Erythroblast (primary cell): ENCODE measurements at regions not wholly inside any gene's neighbourhood (a gene's known extent, or its start where the extent isn't known, plus 50 kb on each side); places are given as distances from the start of the nearest gene placed in this dataset.

Experiments
- DNase-seq, 2 experiments: peaks; one replicate each; lab custom pipeline; 2025; lab: John Stamatoyannopoulos, UW
- GATA1 ChIP-seq: IDR thresholded peaks from 2 replicates; pipeline ENCODE4 v1.6.1; 2011; ENCODE audit warnings: low read depth, mild to moderate bottlenecking, control low read depth, low read length, moderate library complexity
- POLR2A ChIP-seq: IDR thresholded peaks from 2 replicates; pipeline ENCODE4 v1.6.1; 2011; ENCODE audit warnings: mild to moderate bottlenecking, low read length

GRCh38 chrX:121782544-121782943 is 735.1 kb downstream of the GLUD2 start:
- no peak for TF ChIP-seq GATA1
- TF ChIP-seq POLR2A, result no peak
- DNase-seq, result no peak

DNA sequence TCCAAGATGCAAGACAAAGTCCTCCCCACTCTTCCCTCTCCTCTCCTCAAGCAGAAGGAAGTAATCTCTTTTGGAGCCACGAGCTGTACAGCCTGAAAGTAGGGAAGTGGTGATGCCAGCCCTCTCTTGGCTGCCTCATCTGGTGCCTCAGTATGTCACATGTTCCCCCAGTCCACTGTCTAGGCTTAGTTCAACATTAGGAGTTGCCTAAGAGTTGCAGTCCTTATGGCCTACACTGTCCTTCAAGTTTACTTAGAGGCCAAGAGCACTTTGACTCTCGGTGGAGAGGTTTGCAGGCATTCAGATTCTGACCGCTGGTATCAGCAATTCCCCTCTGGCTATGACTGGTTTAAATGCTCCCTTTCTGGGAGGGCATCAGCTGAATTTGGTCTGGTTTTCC is 735.6 kb downstream of the GLUD2 start:
- TF ChIP-seq POLR2A, result no peak
- no peak for TF ChIP-seq GATA1
- no peak for DNase-seq

DNA sequence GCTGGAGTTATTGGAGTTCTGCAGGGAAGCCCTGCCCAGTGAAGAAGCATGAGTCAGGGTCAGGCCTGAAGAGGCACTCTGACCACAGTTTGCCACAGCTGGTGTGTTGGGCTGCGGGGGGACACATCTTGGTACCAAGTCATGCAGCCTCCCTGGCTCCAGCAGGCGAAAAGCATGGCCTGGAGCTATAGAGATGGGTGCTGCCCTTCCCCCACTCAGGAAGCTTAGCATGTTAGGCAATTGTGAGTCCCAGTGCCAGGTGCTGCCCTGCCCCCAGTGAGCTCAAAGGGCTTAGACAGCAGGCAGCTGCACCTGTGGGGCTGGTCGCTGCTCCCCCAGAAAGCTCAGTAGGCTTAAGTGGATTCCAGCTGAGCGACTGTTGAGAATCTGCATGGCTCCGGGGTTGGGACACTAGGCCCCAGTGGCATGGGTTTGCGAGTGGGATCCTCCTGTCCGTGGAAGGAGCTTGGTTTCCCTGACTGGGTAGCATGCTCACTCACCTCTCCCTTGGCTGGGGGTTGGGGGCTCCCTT is 755.5 kb downstream of the GLUD2 start:
- no peak for DNase-seq
- TF ChIP-seq GATA1 (no peak), POLR2A (no peak)

- DNase-seq, result no peak
- TF ChIP-seq POLR2A (no peak), GATA1 (no peak)
Observed at GRCh38 chrX:121823406-121823805, 776.0 kb downstream of the GLUD2 start.

DNA sequence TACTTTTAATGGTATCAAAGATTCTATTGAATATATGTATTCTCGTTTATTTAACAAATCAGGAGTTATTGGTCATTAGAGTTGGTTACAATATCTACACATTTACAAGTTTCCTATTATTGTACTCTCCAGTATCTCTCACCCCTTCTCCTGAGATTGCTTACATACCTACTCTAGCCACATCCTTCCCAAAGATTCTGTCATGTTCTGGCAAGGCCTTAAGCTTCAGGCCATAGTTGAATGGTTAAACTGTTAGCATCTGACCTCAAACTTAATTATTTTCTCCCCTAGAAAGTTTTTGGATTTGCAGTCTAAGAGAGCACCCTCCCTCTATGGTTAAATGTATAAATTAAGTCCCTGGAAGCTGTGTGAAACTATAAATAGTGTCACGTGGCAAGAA is 784.2 kb downstream of the GLUD2 start:
- no peak for DNase-seq
- TF ChIP-seq GATA1 (no peak), POLR2A (no peak)

GRCh38 chrX:121832446-121832845 is 785.0 kb downstream of the GLUD2 start:
- no peak for DNase-seq
- TF ChIP-seq POLR2A (no peak), GATA1 (no peak)

GRCh38 chrX:121836000-121836399 is 788.6 kb downstream of the GLUD2 start:
- no peak for DNase-seq
- TF ChIP-seq POLR2A (no peak), GATA1 (no peak)

DNA sequence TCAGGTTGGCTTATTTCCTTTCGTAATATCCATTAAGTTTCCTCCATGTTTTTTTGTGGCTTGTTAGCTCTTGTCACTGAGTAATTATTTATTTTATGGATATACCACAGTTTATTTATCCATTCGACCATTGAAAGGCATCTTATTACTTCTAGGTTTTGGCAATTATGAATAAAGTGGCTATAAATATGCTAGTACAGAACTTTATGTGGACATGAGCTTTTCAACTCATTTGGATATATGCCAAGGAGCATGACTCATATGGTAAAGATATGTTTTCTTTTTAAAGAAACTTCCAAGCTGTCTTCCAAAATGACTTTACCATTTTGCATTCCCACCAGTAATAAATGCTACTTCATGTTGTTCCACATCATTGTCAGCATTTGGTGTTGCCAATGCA is 803.6 kb downstream of the GLUD2 start:
- DNase-seq, result peak in 1 of 2 experiments; percentile 0
- TF ChIP-seq POLR2A, result no peak
- TF ChIP-seq GATA1, result no peak

- TF ChIP-seq GATA1, result no peak
- no peak for TF ChIP-seq POLR2A
- no peak for DNase-seq
Observed at GRCh38 chrX:121853762-121854613, 806.6 kb downstream of the GLUD2 start.

DNA sequence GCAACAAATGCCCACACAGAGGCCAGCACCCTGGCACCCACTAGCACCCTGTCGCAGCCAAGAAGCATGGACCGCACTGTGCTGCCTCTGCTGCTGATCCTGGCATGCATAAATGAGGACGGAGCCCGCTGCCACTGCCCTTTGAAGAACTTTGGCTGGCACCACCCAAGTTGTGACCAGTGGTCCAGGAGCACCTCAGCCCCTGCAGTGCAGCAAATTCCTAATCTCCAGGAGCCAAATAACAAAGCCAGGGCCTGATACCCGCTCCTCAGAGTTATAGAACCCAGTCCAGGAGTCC is 807.2 kb downstream of the GLUD2 start:
- TF ChIP-seq GATA1 (no peak), POLR2A (no peak)
- DNase-seq, result no peak

- no peak for TF ChIP-seq POLR2A
- no peak for TF ChIP-seq GATA1
- DNase-seq, result no peak
Observed at GRCh38 chrX:121858867-121859647, 811.6 kb downstream of the GLUD2 start.

DNA sequence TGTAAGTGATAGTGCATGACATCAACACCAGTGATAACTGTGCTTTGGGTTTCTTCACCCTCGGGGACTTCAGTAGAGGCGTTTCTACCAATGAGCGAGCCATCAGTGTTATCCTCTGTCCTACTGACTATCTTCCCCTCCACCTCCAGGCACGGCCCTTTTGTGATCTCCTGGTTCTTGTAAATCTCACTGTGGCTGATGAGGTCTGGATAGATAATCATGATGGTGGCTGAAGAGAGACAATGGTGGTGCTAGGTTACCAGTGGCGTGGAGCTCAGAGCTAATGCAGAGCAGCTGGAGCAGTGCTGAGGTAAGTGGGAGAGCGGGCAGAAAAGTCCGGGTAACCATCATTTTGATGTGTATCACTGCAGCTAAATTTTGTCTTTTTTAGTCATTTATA is 816.6 kb downstream of the GLUD2 start:
- TF ChIP-seq GATA1 (no peak), POLR2A (no peak)
- no peak for DNase-seq

DNA sequence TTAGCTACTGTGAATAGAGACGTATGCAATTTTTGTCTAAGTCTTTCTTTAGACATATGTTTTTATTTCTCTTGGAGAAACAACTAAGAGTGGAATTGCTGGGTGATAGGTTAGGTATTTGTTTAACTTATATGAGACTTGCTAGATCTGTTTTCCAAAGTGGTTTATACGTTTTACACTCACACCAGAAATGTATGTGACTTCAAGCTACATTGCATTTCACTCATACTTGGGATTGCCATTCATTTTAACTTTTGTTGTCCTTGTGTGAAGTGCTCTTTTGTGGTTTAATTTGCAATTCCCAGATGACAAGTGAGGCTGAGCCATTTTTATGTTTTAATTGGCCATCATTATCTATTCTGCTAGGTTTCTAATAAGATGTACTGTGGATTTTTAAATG is 817.2 kb downstream of the GLUD2 start:
- DNase-seq, result no peak
- TF ChIP-seq GATA1 (no peak), POLR2A (no peak)

GRCh38 chrX:121869876-121870477 is 822.6 kb downstream of the GLUD2 start:
- no peak for DNase-seq

More at GRCh38 chrX:121869876-121870477, 822.6 kb downstream of the GLUD2 start:
- TF ChIP-seq GATA1 (no peak), POLR2A (no peak)
